DND-41 (cell line): ENCODE measurements at regions not wholly inside any gene's neighbourhood (a gene's known extent, or its start where the extent isn't known, plus 50 kb on each side); places are given as distances from the start of the nearest gene placed in this dataset.

ENCODE experiments used
- ATAC-seq: fragments of 200-7000 bp; cut with Tn5 transposase; 3 replicates; pipeline ENCODE4 v1.9.1; 2021; ENCODE audit warnings: low read depth; ENCODE audit not compliant: insufficient read depth
- DNase-seq: peaks from one replicate; pipeline ENCODE4 v3.0.0-alpha.2; 2020
- H2AFZ ChIP-seq: 2 replicates; pipeline ENCODE4 v1.6.0; 2012; ENCODE audit warnings: low read depth, low read length
- H3K27ac ChIP-seq: 2 replicates; pipeline ENCODE4 v1.5.1; 2012; ENCODE audit warnings: low read length, inconsistent platforms
- H3K27me3 ChIP-seq: fragments of 200-600 bp; sonication (generic); 2 replicates; pipeline ENCODE4 v1.6.0; 2012; ENCODE audit warnings: low read length, mild to moderate bottlenecking, inconsistent platforms; ENCODE audit not compliant: insufficient read depth, poor library complexity
- H3K36me3 ChIP-seq: 2 replicates; pipeline ENCODE4 v1.5.1; 2012; ENCODE audit warnings: low read length, inconsistent platforms; ENCODE audit not compliant: insufficient read depth
- H3K4me1 ChIP-seq: 2 replicates; pipeline ENCODE4 v1.5.1; 2012; ENCODE audit warnings: mild to moderate bottlenecking, low read length; ENCODE audit not compliant: insufficient read depth
- H3K4me2 ChIP-seq: 2 replicates; pipeline ENCODE4 v1.6.0; 2012; ENCODE audit warnings: mild to moderate bottlenecking, moderate library complexity, low read length, inconsistent platforms; ENCODE audit not compliant: insufficient read depth
- H3K4me3 ChIP-seq, 2 experiments: fragments of 200-600 bp in 1 of 2; shearing (Covaris generic) in 1 of 2; 2 replicates each; pipeline ENCODE4 v1.5.1; 2012 to 2016; ENCODE audit warnings: inconsistent platforms in 2 of 2, low read length in 2 of 2, mild to moderate bottlenecking in 2 of 2, low read depth in 1 of 2, moderate library complexity in 1 of 2
- H3K79me2 ChIP-seq: 2 replicates; pipeline ENCODE4 v1.6.0; 2012; ENCODE audit warnings: low read length, inconsistent platforms; ENCODE audit not compliant: insufficient read depth
- H3K9ac ChIP-seq: 2 replicates; pipeline ENCODE4 v1.6.0; 2012; ENCODE audit warnings: low read depth, mild to moderate bottlenecking, inconsistent platforms, low read length, moderate library complexity
- H3K9me3 ChIP-seq: 2 replicates; pipeline ENCODE4 v1.5.1; 2012; ENCODE audit warnings: low read length, moderate library complexity, mild to moderate bottlenecking, inconsistent platforms; ENCODE audit not compliant: insufficient read depth, severe bottlenecking
- H4K20me1 ChIP-seq: 2 replicates; pipeline ENCODE4 v1.6.0; 2012; ENCODE audit warnings: low read length; ENCODE audit not compliant: insufficient read depth
- EZH2 ChIP-seq: IDR thresholded peaks from 3 replicates; pipeline ENCODE4 v1.6.1; 2012; ENCODE audit warnings: borderline replicate concordance, low read depth, mild to moderate bottlenecking, moderate library complexity, low read length, inconsistent platforms; ENCODE audit not compliant: severe bottlenecking
- TF ChIP-seq, protein P1 (sequence below): IDR thresholded peaks from 2 replicates; pipeline ENCODE4 v1.5.1; 2012; ENCODE audit warnings: borderline replicate concordance, low read length, moderate library complexity, mild to moderate bottlenecking; ENCODE audit not compliant: poor library complexity, severe bottlenecking; ENCODE audit errors: extremely low read depth

DNA sequence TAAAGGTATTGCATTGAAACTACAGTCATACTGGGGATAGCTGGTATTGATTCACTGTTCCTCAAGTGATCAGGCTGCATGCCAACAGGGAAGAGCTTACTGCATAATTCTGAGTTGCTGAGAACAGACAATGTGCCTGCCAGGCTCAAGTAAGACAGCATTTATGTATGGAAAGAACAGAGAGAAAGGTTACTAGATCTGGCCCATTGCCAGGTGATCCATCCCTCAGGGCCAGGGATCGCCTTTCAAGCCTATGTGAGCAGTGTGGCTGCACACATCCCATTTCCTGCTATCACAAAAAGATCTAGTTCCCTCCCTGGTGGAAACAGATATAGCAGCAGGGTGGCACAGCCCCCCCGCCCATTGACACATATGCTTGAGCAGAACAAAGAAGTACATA, 254.0 kb downstream of the TMA16 start:
- no peak for DNase-seq
- Histone ChIP-seq H3K4me1 (no peaks in the 10 kb centered on the region), H3K4me3 (no peak overlapping the region), H2AFZ (no peak overlapping the region), H3K79me2 (no peaks in the 10 kb centered on the region), H3K9me3 (no peaks in the 10 kb centered on the region), H3K27ac (no peak overlapping the region), H3K4me2 (no peak overlapping the region), H3K36me3 (no peaks in the 10 kb centered on the region), H4K20me1 (no peaks in the 10 kb centered on the region), H3K27me3 (no peaks in the 10 kb centered on the region), H3K9ac (no peak overlapping the region)
- no peak for ATAC-seq
- no peak for TF ChIP-seq EZH2
- TF ChIP-seq, protein P1, sequence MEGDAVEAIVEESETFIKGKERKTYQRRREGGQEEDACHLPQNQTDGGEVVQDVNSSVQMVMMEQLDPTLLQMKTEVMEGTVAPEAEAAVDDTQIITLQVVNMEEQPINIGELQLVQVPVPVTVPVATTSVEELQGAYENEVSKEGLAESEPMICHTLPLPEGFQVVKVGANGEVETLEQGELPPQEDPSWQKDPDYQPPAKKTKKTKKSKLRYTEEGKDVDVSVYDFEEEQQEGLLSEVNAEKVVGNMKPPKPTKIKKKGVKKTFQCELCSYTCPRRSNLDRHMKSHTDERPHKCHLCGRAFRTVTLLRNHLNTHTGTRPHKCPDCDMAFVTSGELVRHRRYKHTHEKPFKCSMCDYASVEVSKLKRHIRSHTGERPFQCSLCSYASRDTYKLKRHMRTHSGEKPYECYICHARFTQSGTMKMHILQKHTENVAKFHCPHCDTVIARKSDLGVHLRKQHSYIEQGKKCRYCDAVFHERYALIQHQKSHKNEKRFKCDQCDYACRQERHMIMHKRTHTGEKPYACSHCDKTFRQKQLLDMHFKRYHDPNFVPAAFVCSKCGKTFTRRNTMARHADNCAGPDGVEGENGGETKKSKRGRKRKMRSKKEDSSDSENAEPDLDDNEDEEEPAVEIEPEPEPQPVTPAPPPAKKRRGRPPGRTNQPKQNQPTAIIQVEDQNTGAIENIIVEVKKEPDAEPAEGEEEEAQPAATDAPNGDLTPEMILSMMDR, result no peak

GRCh38 chr4:163755013-163755412, 260.5 kb downstream of the TMA16 start:
- Histone ChIP-seq H3K4me2 (no peak overlapping the region), H3K27me3 (no peaks in the 10 kb centered on the region), H2AFZ (no peak overlapping the region), H3K9ac (no peak overlapping the region), H3K4me3 (no peak overlapping the region), H3K4me1 (no peaks in the 10 kb centered on the region), H3K36me3 (no peaks in the 10 kb centered on the region), H3K79me2 (no peaks in the 10 kb centered on the region), H4K20me1 (no peaks in the 10 kb centered on the region), H3K9me3 (no peaks in the 10 kb centered on the region), H3K27ac (no peak overlapping the region)
- no peak for TF ChIP-seq EZH2
- TF ChIP-seq, protein P1, result peak; percentile 48
- no peak for DNase-seq
- no peak; the same call in 2 of the 3 replicates for ATAC-seq

DNA sequence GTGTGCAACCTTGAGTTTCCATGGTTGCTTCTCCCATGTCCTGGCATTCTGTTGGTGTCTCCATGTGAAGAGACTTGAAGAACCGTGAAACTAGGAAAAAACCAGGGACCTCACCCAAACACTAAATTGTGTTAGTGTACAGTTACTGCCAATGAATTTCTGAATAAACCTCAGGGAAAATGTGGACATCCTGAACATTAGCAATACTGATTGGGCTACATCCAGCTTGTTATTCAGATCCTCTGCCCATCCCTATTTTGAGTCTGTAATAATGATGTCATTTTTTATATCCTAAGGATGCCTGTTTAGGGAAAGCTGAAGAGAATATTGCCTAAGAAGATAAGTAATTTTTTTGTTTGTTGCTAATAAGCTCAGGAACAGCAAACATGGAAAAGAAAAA, 262.7 kb downstream of the TMA16 start:
- Histone ChIP-seq H3K4me2 (no peak overlapping the region), H3K27ac (no peak overlapping the region), H3K79me2 (no peaks in the 10 kb centered on the region), H3K9ac (no peak overlapping the region), H3K4me3 (no peak overlapping the region), H3K9me3 (no peaks in the 10 kb centered on the region), H3K4me1 (no peaks in the 10 kb centered on the region), H4K20me1 (no peaks in the 10 kb centered on the region), H3K36me3 (no peaks in the 10 kb centered on the region), H2AFZ (no peak overlapping the region), H3K27me3 (no peaks in the 10 kb centered on the region)
- TF ChIP-seq, protein P1, result no peak
- TF ChIP-seq EZH2, result no peak
- ATAC-seq, result no peak
- DNase-seq, result no peak

DNA sequence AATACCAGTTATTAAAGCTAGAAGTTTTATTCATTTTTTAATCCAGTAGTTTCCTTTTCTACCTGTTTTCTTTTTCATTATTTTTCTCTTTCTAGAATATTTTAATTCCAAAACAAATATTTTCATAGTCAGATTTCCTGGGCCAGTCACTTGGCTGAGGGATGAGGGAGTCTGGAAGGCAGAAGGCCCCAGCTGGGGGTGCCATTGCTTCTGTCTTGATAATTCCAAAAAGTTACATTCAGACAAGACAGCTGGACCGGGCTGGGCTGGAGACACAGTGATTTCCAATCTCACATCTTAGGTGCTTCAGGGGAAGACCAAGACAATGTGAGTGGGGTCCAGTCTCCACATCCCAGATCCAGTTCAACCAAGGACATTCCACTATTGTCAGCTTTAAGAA, 263.5 kb downstream of the TMA16 start:
- no peak overlapping the region for H3K27ac ChIP-seq
- H3K4me3 ChIP-seq, result no peak overlapping the region
- no peaks in the 10 kb centered on the region for H3K79me2 ChIP-seq
- no peaks in the 10 kb centered on the region for H3K36me3 ChIP-seq
- no peak for TF ChIP-seq EZH2
- TF ChIP-seq, protein P1, result no peak
- no peak overlapping the region for H3K4me2 ChIP-seq
- no peaks in the 10 kb centered on the region for H4K20me1 ChIP-seq
- ATAC-seq (no peak), DNase-seq (no peak)
- no peak overlapping the region for H3K9ac ChIP-seq
- H3K27me3 ChIP-seq, result no peaks in the 10 kb centered on the region
- H3K4me1 ChIP-seq, result no peaks in the 10 kb centered on the region
- no peaks in the 10 kb centered on the region for H3K9me3 ChIP-seq
- no peak overlapping the region for H2AFZ ChIP-seq
